GM18907 (cell line): ENCODE measurements at regions not wholly inside any gene's neighbourhood (a gene's known extent, or its start where the extent isn't known, plus 50 kb on each side); places are given as distances from the start of the nearest gene placed in this dataset.
A peak's percentile ranks its signal among the peaks of the same experiment; 100 is the strongest.
"Not testable (repeated sequence)": the region's sequence is repeated elsewhere in the genome, so short reads cannot be mapped to it uniquely, and the experiment has no call there.

Source experiments
- ATAC-seq: cut with Tn5 transposase; IDR thresholded peaks from one replicate; pipeline ENCODE4 v1.9.1; 2021; ENCODE audit warnings: mild to moderate bottlenecking, moderate library complexity; ENCODE audit not compliant: unreplicated experiment

DNA sequence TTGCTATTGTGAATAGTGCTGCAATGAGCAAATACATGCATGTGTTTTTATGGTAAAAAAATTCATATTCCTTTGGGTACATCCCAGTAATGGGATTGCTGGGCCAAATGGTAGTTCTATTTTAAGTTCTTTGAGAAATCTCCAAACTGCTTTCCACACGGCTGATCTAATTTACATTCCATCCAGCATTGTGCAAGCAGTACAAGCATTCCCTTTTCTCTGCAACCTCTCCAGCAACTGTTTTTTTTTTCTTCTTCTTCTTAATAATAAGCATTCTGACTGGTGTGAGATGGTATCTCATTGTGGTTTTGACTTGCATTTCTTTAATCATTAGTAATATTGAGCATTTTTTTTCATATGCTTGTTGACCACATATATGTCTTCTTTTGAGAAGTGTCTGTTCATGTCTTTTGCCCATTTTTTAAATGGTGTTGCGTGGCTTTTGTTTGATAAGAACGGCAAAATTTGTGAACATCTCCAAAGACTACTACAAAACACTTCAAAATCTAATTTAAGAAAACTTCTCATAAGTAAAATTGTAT is 136.1 kb upstream of the MYO3A start:
- ATAC-seq: no peak

GRCh38 chr10:25804505-25804904 is 129.5 kb upstream of the MYO3A start:
- ATAC-seq: no peak

DNA sequence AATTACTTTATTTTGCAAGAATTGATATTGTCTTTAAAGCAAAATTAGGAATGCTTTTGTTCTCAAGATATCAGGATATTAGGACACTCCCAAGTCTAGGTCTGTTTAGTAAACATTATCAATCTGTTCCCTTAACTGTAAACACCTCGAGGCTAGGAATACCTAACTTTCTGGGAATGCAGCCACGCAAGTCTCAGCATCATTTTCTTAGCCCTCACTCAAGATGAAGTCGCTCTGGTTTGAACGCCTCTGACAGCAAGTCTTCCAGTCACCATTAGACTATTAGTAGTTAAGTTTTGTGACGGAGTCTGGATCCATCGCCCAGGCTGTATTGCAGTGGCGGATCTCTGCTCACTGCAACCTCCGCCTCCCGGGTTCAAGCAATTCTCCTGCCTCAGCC is 128.0 kb upstream of the MYO3A start:
- ATAC-seq: no peak

- ATAC-seq: no peak
Observed at GRCh38 chr10:25808372-25808771, 125.7 kb upstream of the MYO3A start.

DNA sequence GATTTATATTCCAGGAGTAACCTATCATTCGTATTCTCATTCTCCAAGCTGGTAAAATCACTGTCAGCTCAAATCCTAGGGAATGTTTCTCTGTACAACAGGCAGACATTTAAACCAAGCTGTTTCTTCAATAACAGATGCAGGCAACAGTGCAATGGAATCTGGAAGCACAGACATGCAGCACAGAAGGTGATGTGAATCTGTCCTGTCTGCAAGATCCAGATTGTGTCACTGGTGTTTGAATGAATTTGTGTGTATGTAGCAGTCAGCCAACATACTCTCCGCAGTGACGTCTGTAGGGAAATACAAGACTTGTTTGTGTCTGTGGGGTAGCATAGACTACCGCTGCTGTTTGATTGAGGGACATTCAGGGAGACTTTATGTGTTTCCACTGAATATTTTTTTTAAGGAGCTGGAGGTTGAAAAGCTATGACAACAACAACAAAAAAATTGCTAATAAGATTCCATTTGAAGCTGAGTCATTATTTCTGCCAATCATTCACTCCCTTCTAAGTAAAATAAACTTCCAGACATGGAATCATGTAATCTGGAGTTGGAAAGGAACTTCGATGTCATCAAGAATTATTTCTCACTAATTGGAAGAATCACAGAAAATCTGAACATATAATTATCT is 122.9 kb upstream of the MYO3A start:
- ATAC-seq: no peak

DNA sequence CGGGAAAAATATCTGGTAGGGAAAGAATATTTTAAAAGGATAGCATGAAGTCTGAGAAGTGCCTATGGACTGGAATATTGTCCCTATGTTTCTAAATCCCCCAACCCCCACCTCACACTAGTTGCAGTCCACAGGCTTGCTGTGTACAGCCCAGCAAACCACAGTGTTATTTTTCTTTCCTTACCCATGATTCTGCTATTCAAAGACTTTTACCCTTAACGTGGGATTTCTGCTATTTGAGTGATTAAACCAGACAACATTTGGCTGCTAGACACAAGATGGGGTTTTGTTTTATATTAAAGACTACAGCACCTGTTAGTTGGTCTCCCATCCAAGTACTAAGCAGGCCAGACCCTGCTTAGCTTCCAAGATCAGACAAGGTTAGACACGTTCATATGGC is 120.5 kb upstream of the MYO3A start:
- no peak for ATAC-seq

GRCh38 chr10:25815236-25815635 is 118.8 kb upstream of the MYO3A start:
- ATAC-seq: no peak

- ATAC-seq: no peak
Observed at GRCh38 chr10:25815999-25816768, 117.8 kb upstream of the MYO3A start.

DNA sequence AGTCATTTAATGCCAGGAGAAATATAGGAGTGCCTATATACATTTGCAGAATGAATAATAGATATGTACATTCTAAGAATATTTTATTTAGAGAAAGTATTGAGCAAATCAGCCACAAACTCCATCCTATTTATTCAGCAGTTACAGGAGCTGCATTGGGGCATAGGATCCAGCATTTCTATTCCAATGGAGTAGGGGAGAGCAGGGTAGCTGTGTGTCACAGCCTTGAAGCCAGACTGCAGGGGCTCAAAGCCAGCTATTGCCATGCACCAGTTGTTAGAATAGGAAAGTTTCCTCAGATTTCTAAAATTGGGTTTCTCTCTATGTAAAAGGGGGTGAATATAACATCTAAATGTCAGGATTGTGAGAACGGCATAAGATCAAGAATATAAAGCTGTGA is 116.8 kb upstream of the MYO3A start:
- ATAC-seq: no peak

- no peak for ATAC-seq
Observed at GRCh38 chr10:25818751-25819150, 115.3 kb upstream of the MYO3A start.

- no peak for ATAC-seq
Observed at GRCh38 chr10:25820472-25820871, 113.6 kb upstream of the MYO3A start.

DNA sequence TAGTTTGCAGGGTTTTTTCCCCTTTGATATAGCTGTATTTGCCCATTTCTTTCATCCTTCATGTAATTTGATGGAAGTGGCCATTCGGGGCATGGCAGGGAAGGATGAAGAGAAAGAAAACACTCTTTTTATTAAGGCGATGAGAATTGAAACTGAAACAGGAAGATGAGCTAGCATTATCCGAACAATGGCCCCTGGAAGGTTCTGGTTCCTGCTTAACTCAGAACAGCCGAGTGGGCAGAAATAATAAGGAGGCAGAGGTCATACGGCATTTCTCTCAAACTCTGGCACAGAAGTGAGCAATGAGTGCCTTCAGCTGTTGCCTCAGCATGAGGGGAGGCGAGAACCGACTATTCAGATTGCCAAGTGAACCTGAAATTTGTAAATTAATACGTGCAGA is 113.2 kb upstream of the MYO3A start:
- ATAC-seq: peak; percentile 56

DNA sequence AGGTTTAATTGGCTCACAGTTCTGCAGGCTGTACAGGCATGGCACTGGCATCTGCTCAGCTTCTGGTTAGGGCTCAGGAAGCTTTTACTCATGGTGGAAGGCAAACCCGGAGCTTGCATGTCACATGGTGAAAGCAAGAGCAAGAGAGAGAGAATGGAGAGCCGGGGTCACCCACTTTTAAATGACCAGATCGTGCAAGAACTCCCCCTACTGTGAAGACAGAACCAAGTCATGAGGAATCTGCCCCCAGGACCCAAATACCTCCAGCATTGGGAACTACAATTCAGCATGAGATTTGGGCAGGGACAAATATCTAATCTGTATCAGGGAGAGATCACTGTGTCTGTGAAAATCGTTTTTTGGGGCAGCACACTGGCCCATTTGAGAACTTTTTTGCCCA is 110.0 kb upstream of the MYO3A start:
- no peak for ATAC-seq

DNA sequence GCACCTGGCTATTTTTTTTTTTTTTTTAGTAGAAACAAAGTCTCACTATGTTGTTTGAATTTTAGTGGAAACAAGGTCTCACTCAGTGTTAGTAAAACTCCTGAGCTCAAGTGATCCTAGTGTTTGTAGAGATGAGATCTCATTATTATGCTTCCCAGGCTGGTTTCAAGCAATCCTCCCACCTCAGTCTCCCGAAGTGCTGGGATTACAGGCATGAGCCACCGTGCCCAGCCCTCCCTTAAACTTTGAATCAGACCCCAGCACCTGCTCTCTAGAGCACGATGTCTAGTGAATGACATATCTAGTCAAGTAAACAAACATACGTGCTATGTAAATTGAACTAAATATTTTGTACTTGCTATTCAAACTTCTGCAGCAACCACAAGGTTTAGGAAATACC is 105.6 kb upstream of the MYO3A start:
- no peak for ATAC-seq

DNA sequence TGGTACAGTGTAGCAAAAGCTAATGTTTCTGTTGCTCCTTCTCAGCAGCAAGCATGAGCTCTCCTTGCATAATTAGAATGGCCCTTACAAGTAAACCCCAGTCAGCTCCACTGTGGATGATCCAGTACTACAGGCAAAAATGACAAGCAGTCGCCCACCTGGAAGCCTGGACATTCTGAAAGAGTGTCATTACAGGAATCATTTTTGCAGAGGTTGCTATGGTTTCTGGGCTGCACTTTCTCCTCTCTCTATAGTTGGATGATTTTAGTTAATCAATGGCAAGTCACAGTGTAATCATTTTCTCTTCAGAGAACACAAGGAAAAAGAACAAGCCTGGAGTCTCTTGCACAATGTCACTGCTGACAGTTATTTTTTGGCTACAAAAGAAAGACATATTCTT is 102.9 kb upstream of the MYO3A start:
- ATAC-seq: no peak

DNA sequence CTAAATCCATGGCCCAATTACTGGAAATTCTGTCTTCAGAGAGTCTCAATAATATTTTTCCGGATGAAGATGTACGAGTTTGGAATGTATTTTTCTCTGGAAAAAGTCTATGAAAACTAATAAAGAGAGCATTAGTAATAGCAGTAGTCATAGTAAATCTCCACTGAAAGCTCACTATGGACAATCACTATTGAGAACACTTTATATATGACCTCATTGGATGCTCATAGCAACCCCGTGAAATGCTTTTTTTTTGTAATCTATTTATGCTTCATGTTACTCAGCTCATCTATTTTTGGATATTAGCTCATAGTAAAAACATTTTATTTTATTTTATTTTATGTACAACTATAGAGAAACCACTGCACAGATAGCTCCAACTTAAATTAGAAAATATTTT is 94.3 kb upstream of the MYO3A start:
- ATAC-seq: no peak

DNA sequence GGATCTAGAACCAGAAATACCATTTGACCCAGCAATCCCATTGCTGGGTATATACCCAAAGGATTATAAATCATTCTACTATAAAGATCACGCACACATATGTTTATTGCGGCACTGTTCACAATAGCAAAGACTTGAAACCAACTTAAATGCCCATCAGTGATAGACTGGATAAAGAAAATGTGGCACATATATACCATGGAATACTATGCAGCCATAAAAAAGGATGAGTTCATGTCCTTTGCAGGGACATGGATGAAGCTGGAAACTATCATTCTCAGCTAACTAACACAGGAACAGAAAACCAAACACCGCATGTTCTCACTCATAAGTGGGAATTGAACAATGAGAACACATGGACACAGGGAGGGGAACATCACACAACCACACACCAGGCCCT is 93.2 kb upstream of the MYO3A start:
- ATAC-seq: not testable (repeated sequence)

DNA sequence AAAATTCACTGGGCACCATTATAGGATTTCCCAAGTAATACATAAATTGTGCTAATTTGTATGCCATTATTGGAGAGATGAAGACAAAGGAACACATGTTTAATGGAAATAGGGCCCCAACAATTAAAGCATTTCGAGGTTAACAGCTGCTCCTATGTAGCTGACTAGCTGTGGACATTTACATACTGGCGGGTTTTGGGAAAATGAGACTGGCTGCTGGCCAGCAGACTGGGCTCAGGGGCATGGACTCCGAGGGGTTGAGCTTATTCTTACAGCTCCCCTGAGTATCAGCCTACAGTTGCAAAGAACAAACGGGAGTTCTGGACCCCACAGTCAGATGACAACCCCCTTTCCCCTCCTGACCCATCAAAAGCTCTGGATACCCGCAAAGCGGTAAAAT is 91.9 kb upstream of the MYO3A start:
- no peak for ATAC-seq

GRCh38 chr10:25843551-25844170 is 90.4 kb upstream of the MYO3A start:
- ATAC-seq: no peak

GRCh38 chr10:25844716-25845115 is 89.3 kb upstream of the MYO3A start:
- ATAC-seq: not testable (repeated sequence)

DNA sequence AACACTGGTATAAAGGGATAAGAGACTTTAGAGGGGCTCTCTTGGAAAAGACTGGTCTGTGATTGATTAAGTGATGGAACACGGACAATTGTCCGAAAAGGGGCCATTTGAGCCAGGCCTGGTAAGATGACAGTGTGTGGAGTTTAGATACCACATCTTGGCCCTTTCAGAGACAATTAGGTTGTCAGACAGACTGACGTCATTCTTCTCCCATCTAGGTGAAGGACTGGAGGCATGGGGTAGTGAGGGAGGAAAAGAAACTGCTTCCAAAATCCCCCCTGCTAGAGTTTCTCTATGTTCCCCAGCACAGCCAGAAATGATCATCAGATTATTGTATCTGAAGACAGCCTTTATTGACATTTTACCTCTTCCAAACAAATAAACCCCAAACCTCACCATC is 84.8 kb upstream of the MYO3A start:
- ATAC-seq: no peak

DNA sequence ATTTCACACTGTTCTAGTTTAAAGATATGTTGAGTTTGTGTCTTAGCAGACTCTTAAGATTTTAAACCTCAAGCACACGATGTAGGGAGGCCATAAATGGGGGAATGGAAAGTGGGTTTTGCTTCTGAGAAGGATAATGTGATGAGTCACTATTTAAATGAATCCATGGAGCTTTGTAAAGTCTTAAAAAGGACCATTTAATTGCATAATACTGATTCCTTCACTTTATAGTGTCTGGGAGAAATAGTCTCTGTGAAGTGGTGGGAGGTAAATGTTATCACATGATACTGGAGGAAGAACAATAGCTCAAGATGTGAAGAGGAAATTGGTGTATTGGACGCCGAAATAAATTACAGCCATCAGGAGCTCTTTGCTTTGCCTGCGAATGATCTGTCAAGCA is 84.0 kb upstream of the MYO3A start:
- ATAC-seq: no peak
